RPMI7951 (cell line): ENCODE measurements at regions not wholly inside any gene's neighbourhood (a gene's known extent, or its start where the extent isn't known, plus 50 kb on each side); places are given as distances from the start of the nearest gene placed in this dataset.

ENCODE experiments used
- DNase-seq: peaks from one replicate; pipeline ENCODE4 v3.0.0-alpha.2; 2012; ENCODE audit warnings: low read depth

DNA sequence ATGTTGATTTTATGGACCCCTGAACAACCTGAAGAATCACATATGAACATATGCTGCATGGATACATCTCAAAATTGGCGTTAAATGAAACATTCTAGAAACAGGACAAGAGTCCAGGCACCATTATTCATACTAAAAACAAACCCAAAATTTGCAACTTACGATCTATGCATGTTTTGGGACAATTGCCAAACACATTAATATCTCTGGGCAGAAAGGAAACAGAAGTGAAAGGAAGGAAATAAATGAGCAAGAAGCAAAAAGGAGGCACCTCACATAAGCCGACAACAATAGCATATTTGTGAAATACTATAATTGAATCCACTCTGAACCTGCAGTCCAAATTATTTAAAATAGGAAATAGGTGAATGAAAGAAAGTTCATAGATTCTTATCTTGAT lies 1505.3 kb downstream of the AACS start:
- no peak for DNase-seq

DNA sequence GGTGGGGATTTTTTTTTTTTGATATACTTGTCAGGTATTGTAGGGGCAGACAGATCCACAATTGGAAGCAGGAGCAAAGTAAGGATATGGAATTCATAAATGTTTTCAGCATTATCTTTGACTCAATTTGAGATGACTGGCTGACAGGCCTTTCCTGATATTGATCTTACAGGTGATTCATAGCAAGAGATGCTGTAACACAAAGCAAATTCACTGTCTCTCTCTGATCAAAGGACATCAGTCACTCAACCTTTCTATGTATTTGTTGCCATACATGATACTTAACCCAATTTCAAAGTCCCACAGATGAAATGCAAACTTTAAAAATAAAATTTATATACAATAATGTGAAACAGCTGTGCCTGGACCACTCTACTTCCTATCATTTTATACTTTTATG lies 1506.9 kb downstream of the AACS start:
- DNase-seq, result no peak

GRCh38 chr12:126581655-126582054 lies 1516.4 kb downstream of the AACS start:
- no peak for DNase-seq

DNA sequence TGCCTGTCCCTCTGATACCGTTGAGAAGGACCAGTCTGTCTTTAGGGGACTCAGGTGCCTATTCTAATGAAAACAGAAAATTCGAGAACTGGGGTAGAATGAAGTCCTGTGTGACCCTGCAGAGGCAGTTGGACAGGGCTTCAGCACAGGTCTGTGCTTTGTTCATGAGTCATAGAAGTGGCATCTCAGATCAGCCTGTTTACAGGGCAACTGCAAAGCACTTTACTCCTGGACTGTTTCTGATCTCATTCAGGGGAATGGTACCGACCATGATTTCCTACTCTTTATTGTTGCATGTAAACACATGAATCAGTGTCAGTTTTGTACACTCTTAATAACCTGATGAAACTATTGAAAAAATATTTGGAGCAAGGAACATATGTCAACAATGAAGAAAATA lies 1517.0 kb downstream of the AACS start:
- DNase-seq, result peak; percentile 2

- peak; percentile 2 for DNase-seq
Measured at GRCh38 chr12:126588586-126589249, 1523.5 kb downstream of the AACS start.

DNA sequence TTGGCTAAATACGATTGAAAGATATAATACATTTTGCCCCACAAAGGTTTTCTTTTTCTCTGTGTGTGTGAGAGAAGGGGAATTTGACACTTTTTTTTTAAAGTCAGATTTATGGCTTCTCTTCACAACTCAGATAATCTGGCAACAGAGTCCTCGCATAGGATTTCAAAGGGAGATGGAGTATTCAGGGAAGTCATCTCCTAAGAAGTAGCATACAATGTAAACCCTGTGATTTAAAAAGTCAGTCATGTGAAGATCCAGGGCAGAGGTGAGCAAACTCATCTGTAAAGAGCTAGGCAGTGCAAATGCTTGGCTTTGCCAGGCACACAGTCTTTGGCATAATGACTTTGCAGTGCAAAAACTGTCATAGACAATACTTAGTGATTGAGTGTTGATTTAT lies 1526.3 kb downstream of the AACS start:
- DNase-seq, result no peak

- no peak for DNase-seq
Measured at GRCh38 chr12:126601184-126602170, 1536.2 kb downstream of the AACS start.

GRCh38 chr12:126602612-126603011 lies 1537.4 kb downstream of the AACS start:
- DNase-seq, result no peak

DNA sequence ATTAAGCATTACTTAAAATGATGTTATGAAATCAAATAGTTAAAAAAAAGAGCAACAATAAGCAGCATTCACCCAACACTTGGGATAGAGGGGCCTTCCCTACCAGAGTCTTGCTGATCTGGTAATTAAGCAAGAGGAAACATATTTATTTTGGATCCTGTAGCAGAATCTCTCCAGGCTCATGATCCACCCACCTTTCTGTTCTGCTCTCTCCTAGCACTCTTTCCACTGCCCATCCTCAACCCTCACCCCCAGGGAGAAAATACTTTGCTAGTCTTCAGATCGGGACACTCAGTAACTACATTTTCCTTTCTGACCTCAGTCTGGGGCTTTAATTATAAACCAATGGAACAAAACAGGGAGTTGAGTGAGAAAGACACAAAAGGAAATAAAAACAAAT lies 1541.9 kb downstream of the AACS start:
- DNase-seq, result no peak

- DNase-seq, result no peak
Measured at GRCh38 chr12:126607867-126608266, 1542.6 kb downstream of the AACS start.

- no peak for DNase-seq
Measured at GRCh38 chr12:126608607-126609175, 1543.5 kb downstream of the AACS start.

DNA sequence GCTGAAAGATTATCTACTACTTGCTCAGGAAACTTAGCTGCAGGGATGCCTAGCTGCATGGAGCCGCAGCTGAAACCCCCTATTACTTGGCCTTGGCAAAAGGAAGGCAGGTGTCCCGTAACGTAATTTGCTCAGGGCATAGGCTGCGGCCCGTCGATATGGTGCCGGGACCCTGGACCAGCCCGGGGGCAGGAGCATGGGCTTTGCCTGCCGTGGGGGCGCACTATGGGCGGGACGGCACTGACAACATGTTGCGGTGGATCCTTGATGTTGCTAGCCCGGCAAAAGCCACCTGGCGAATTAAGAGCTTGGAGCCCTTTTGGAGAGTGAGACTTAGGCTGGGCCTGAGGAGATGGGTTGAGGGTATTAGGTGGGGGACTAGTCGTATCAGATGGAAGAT lies 1551.2 kb downstream of the AACS start:
- DNase-seq, result no peak

DNA sequence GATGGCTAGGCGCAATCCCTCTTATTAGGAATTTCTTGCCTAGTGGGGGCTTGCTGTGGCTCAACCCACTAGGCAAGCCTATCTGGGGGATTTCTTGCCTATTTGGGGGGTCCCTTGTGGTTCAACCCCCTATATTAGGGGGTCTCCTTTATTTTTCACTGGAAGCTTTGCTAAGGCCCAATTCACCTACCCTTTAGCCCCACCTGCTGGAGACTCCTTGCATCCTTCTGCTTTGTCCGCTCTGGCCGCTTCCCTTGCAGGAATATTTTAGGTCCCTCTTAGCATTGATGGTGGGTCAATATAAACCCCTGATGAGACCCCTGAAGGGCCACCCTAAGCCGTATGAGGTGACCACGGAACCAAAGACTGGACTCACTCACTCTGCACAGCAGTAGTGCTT lies 1552.1 kb downstream of the AACS start:
- peak; percentile 13 for DNase-seq

- DNase-seq, result no peak
Measured at GRCh38 chr12:126627596-126627995, 1562.4 kb downstream of the AACS start.

DNA sequence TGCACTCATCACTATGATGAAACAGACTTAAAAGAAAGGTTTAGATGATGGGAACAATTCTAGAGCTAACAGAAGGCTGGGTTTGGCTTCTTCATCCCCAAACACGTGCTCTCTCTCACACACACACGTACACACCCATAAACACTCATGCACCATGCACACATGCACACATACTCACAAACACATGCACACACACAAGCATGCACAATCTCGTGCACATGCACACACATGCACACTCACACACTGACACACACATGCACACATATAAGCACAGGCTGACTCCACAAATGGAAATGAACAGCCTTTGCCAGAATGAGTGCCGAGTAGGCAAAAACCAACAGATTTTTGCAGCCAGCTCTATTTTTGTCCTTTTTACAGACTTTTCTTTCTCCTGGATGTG lies 1571.6 kb downstream of the AACS start:
- DNase-seq, result no peak

GRCh38 chr12:126644236-126645020 lies 1579.2 kb downstream of the AACS start:
- DNase-seq, result no peak

- no peak for DNase-seq
Measured at GRCh38 chr12:126648074-126648473, 1582.8 kb downstream of the AACS start.

- DNase-seq, result no peak
Measured at GRCh38 chr12:126651133-126651532, 1585.9 kb downstream of the AACS start.

- DNase-seq, result peak; percentile 17
Measured at GRCh38 chr12:126663304-126664094, 1598.3 kb downstream of the AACS start.

DNA sequence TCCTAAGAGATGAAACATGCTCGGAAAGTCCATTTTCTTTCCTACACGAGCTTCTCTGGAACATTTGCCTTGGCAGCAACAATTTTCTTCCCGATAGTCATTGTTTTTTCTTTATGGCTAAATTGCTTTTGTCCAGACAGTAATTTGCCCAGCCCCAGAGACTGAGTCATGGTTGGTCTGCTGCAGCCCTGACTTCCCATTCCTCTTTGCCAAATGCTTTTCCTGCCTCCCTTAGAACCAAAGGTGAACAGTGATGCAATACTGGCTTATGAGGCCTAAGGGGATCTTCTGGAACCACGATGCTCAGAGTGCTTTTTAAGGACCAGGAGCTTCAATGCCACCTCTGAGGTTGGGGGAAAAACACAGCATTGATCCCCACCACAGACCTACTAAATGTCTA lies 1599.6 kb upstream of the TMEM132C start:
- DNase-seq, result peak; percentile 82

- peak; percentile 82 for DNase-seq
Measured at GRCh38 chr12:126668538-126668937, 1598.4 kb upstream of the TMEM132C start.
